HUES6 (cell line): ENCODE measurements at regions not wholly inside any gene's neighbourhood (a gene's known extent, or its start where the extent isn't known, plus 50 kb on each side); places are given as distances from the start of the nearest gene placed in this dataset.

Source experiments
- H3K27ac ChIP-seq: 2 replicates; pipeline ENCODE4 v1.7.0; 2013; ENCODE audit warnings: low read depth, mild to moderate bottlenecking, low read length, inconsistent platforms
- H3K27me3 ChIP-seq: 2 replicates; pipeline ENCODE4 v1.6.1; 2013; ENCODE audit warnings: low read length; ENCODE audit not compliant: control insufficient read depth, insufficient read depth
- H3K36me3 ChIP-seq: 2 replicates; pipeline ENCODE4 v1.6.1; 2013; ENCODE audit warnings: low read length; ENCODE audit not compliant: control insufficient read depth, insufficient read depth
- H3K4me1 ChIP-seq: 2 replicates; pipeline ENCODE4 v1.6.1; 2013; ENCODE audit warnings: low read length; ENCODE audit not compliant: control insufficient read depth, insufficient read depth
- H3K4me3 ChIP-seq: 2 replicates; pipeline ENCODE4 v1.5.1; 2013; ENCODE audit warnings: low read depth, low read length
- H3K9ac ChIP-seq: one replicate; pipeline ENCODE4 v1.6.1; 2013; ENCODE audit warnings: mild to moderate bottlenecking, low read length
- H3K9me3 ChIP-seq: 2 replicates; pipeline ENCODE4 v1.6.1; 2013; ENCODE audit warnings: low read depth, low read length; ENCODE audit not compliant: control insufficient read depth, insufficient read depth

DNA sequence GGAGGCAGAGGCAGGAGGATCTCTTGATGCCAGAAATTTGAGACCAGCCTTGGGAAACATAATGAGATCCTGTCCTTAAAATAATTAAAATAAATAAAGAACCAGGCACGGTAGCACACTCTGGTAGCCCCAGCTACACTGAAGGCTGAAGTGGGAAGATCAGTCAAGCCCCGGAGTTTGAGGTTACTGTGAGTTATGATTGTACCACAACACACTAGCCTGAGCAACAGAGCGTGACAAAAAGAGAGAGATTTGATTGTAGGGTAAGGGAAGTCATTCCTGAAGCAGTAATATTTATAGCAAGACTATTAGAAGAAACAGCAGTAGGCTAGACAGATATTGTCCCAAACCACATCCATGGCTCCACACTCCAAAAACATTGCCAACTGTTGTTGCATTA is 1408.4 kb upstream of the TENM4 start:
- Histone ChIP-seq H3K27me3 (no peaks in the 10 kb centered on the region), H3K27ac (no peak overlapping the region), H3K36me3 (no peaks in the 10 kb centered on the region), H3K4me1 (no peaks in the 10 kb centered on the region), H3K4me3 (no peak overlapping the region), H3K9me3 (no peaks in the 10 kb centered on the region), H3K9ac (no peak overlapping the region)

GRCh38 chr11:80846979-80847378 is 1406.1 kb upstream of the TENM4 start:
- Histone ChIP-seq H3K36me3 (no peaks in the 10 kb centered on the region), H3K27ac (no peak overlapping the region), H3K9me3 (no peaks in the 10 kb centered on the region), H3K4me3 (no peak overlapping the region), H3K27me3 (no peaks in the 10 kb centered on the region), H3K4me1 (no peaks in the 10 kb centered on the region), H3K9ac (no peak overlapping the region)

DNA sequence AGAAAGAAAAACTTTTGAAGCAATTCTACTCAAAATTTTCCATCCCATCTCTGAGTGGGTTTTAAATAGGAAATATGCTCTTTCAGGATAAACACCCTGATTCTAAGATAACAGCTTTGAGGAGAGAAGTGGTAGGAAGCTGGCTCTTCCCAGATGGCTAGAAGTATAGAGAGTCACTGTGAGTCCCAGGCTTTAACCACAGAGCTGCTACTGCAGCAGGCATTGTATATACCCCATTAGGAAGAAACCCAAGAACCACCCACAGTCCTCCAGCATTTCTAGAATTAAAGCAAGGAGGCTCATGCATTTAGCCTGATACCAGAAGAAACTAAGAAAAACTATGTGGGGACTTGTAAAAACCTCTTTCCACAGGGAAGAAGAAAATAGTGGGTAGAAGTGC is 1405.6 kb upstream of the TENM4 start:
- Histone ChIP-seq H3K36me3 (no peaks in the 10 kb centered on the region), H3K4me3 (no peak overlapping the region), H3K9ac (no peak overlapping the region), H3K27me3 (no peaks in the 10 kb centered on the region), H3K9me3 (no peaks in the 10 kb centered on the region), H3K4me1 (no peaks in the 10 kb centered on the region), H3K27ac (no peak overlapping the region)

GRCh38 chr11:80844110-80844819 is 1403.4 kb upstream of the TENM4 start:
- H3K27me3 ChIP-seq: no peaks in the 10 kb centered on the region
- H3K4me1 ChIP-seq: no peaks in the 10 kb centered on the region
- H3K9ac ChIP-seq: no peak overlapping the region
- no peaks in the 10 kb centered on the region for H3K9me3 ChIP-seq
- H3K4me3 ChIP-seq: no peak overlapping the region
- no peak overlapping the region for H3K27ac ChIP-seq
- no peaks in the 10 kb centered on the region for H3K36me3 ChIP-seq

GRCh38 chr11:80843266-80843974 is 1402.6 kb upstream of the TENM4 start:
- H3K27ac ChIP-seq: no peak overlapping the region
- no peaks in the 10 kb centered on the region for H3K36me3 ChIP-seq
- no peak overlapping the region for H3K9ac ChIP-seq
- no peak overlapping the region for H3K4me3 ChIP-seq
- H3K9me3 ChIP-seq: no peaks in the 10 kb centered on the region
- no peaks in the 10 kb centered on the region for H3K4me1 ChIP-seq
- H3K27me3 ChIP-seq: no peaks in the 10 kb centered on the region

DNA sequence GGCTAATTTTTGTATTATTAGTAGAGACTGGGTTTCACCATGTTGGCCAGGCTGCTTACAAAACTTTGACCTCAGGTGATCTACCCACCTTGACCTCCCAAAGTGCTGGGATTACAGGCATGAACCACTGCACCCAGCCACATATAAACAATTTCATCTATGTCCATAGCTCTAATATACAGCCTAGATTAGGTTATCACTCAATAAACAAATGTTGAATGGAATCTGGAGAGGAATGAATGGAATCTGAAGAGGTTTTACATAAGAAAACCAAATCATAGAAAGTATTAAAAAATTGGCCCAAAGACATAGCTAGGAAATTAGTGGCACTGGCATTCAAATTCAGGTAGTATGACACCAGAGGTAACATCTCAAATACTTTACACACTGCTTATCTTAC is 1401.4 kb upstream of the TENM4 start:
- H3K27me3 ChIP-seq: no peaks in the 10 kb centered on the region
- no peaks in the 10 kb centered on the region for H3K4me1 ChIP-seq
- H3K9ac ChIP-seq: no peak overlapping the region
- no peaks in the 10 kb centered on the region for H3K9me3 ChIP-seq
- no peaks in the 10 kb centered on the region for H3K36me3 ChIP-seq
- H3K27ac ChIP-seq: no peak overlapping the region
- no peak overlapping the region for H3K4me3 ChIP-seq

DNA sequence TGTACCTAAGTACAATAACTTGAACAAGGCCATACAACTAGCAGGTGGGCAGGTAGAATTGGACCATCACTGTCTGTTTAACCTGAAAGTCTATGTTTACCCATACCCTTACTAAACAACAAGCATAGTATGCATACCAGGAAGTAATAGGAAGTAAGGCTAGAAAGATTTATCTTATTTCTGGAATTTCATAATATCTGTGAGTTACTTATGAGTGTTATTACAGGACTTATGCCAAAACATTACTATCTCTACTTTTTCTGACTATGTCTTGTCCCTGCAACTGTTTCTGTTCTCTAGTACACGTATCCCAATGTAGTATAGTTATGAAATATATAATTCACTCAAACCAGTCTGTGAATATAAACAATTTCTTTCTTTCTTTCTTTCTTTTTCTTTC is 1400.8 kb upstream of the TENM4 start:
- Histone ChIP-seq H3K4me3 (no peak overlapping the region), H3K9ac (no peak overlapping the region), H3K27ac (no peak overlapping the region), H3K9me3 (no peaks in the 10 kb centered on the region), H3K36me3 (no peaks in the 10 kb centered on the region), H3K27me3 (no peaks in the 10 kb centered on the region), H3K4me1 (no peaks in the 10 kb centered on the region)

- no peak overlapping the region for H3K27ac ChIP-seq
- no peak overlapping the region for H3K4me3 ChIP-seq
- H3K4me1 ChIP-seq: no peaks in the 10 kb centered on the region
- H3K27me3 ChIP-seq: no peaks in the 10 kb centered on the region
- H3K9ac ChIP-seq: no peak overlapping the region
- no peaks in the 10 kb centered on the region for H3K36me3 ChIP-seq
- no peaks in the 10 kb centered on the region for H3K9me3 ChIP-seq
Measured at GRCh38 chr11:80838153-80838552, 1397.3 kb upstream of the TENM4 start.

- Histone ChIP-seq H3K9ac (no peak overlapping the region), H3K4me1 (no peaks in the 10 kb centered on the region), H3K4me3 (no peak overlapping the region), H3K9me3 (no peaks in the 10 kb centered on the region), H3K27me3 (no peaks in the 10 kb centered on the region), H3K27ac (no peak overlapping the region), H3K36me3 (no peaks in the 10 kb centered on the region)
Measured at GRCh38 chr11:80837051-80837450, 1396.2 kb upstream of the TENM4 start.

GRCh38 chr11:80831374-80831773 is 1390.5 kb upstream of the TENM4 start:
- H3K27ac ChIP-seq: no peak overlapping the region
- no peaks in the 10 kb centered on the region for H3K36me3 ChIP-seq
- no peak overlapping the region for H3K9ac ChIP-seq
- H3K4me3 ChIP-seq: no peak overlapping the region
- peaks cover 7% of the 10 kb centered on the region; the same call in 1 of the 2 replicates for H3K4me1 ChIP-seq
- no peaks in the 10 kb centered on the region for H3K27me3 ChIP-seq
- H3K9me3 ChIP-seq: no peaks in the 10 kb centered on the region

DNA sequence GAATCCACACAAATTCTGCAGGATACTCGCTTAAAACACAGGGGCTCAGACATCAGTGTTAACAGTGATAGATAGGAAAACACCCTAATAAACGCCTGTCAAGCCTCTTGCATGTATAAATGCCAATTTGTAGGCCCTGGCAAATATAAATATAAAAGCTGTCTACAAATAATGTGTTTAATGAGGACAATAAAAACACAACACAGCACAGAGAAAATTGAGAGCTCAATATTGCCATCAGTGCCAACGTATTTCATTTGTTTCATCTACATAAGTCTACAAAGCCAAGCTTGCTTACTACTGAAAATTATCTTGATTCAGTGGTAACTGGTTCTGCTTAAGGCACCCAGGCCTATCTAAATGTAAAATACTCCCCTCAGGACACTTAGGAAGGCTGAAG is 1387.0 kb upstream of the TENM4 start:
- H3K9me3 ChIP-seq: no peaks in the 10 kb centered on the region
- H3K9ac ChIP-seq: no peak overlapping the region
- no peak overlapping the region for H3K27ac ChIP-seq
- H3K4me3 ChIP-seq: no peak overlapping the region
- H3K27me3 ChIP-seq: no peaks in the 10 kb centered on the region
- no peaks in the 10 kb centered on the region for H3K36me3 ChIP-seq
- H3K4me1 ChIP-seq: peaks cover 7% of the 10 kb centered on the region; the same call in 1 of the 2 replicates
